ENCODE measurements at regions not wholly inside any gene's neighbourhood (a gene's known extent, or its start where the extent isn't known, plus 50 kb on each side); places are given as distances from the start of the nearest gene placed in this dataset.

DNA sequence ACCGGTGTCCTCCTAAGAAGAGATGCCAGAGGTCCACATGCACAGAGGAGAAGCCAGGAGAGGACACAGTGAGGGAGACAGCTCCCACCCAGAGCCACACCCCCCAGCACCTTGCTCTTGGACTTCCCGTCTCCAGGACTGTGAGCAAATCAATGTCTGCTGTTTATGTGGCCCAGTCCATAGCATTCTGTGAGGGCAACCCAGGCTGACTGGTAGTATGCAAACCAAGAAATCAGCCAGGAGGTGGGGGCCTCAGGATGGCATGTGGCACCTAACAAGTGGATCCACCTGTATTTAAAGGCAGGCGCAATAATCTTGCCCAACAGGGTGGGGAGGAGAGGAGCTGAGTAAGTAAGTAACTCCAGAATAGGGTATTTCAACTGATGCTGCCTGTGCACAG lies 136.4 kb downstream of the BRD1 start:
- Histone ChIP-seq H3K4me1 (no peaks in the 10 kb centered on the region), H3K27ac (no peak overlapping the region), H3K27me3 (peaks cover 0 to 50% (median 7%) of the 10 kb centered on the region in 3 donors), H3K36me3 (no peaks in the 10 kb centered on the region), H3K9me3 (peaks cover 0 to 3% (median 0%) of the 10 kb centered on the region in 4 donors), H3K4me3 (no peak overlapping the region)
- intact Hi-C loops (cut with DNase I): no loop called here
- 70 to 93% methylated on average over 3 of the region's 3 CpGs for WGBS, 2 donors
- TF ChIP-seq POLR2A (IDR thresholded peaks at IDR 0.05) (no peak), EP300 (IDR thresholded peaks at IDR 0.05) (no peak), POLR2AphosphoS5 (IDR thresholded peaks at IDR 0.05) (no peak)
- TF ChIP-seq, protein P1, sequence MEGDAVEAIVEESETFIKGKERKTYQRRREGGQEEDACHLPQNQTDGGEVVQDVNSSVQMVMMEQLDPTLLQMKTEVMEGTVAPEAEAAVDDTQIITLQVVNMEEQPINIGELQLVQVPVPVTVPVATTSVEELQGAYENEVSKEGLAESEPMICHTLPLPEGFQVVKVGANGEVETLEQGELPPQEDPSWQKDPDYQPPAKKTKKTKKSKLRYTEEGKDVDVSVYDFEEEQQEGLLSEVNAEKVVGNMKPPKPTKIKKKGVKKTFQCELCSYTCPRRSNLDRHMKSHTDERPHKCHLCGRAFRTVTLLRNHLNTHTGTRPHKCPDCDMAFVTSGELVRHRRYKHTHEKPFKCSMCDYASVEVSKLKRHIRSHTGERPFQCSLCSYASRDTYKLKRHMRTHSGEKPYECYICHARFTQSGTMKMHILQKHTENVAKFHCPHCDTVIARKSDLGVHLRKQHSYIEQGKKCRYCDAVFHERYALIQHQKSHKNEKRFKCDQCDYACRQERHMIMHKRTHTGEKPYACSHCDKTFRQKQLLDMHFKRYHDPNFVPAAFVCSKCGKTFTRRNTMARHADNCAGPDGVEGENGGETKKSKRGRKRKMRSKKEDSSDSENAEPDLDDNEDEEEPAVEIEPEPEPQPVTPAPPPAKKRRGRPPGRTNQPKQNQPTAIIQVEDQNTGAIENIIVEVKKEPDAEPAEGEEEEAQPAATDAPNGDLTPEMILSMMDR (IDR thresholded peaks at IDR 0.05): no peak
- no peak for DNase-seq

DNA sequence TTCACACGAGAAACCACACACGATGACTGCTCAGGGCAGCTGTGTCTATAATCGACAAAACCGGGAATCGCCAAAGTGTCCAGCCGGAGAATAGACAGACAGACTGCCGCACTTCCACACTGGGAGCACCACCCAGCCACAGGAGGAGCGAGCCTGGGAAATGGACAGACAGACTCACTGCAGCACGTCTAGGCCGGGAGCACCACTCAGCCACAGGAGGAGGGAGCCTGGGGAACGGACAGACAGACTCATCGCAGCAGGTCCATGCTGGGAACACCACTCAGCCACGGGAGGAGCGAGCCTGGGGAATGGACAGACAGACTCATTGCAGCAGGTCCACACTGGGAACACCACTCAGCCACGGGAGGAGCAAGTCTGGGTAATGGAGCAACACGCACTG lies 137.2 kb downstream of the BRD1 start:
- no peak for DNase-seq
- Histone ChIP-seq H3K27me3 (peaks cover 0 to 57% (median 7%) of the 10 kb centered on the region in 3 donors), H3K4me3 (no peak overlapping the region), H3K4me1 (no peaks in the 10 kb centered on the region), H3K36me3 (no peaks in the 10 kb centered on the region), H3K9me3 (peaks cover 0 to 3% (median 0%) of the 10 kb centered on the region in 4 donors), H3K27ac (no peak overlapping the region)
- 81 to 82% methylated on average over 16 of the region's 16 CpGs for WGBS, 2 donors
- TF ChIP-seq POLR2A (IDR thresholded peaks at IDR 0.05) (no peak), POLR2AphosphoS5 (IDR thresholded peaks at IDR 0.05) (no peak), EP300 (IDR thresholded peaks at IDR 0.05) (no peak)
- TF ChIP-seq, protein P1 (IDR thresholded peaks at IDR 0.05): no peak
- intact Hi-C loops (cut with DNase I): no loop called here

- Histone ChIP-seq H3K9me3 (peaks cover 0 to 3% (median 0%) of the 10 kb centered on the region in 4 donors), H3K4me1 (no peaks in the 10 kb centered on the region), H3K27ac (no peak overlapping the region), H3K4me3 (no peak overlapping the region), H3K27me3 (peaks cover 0 to 57% (median 7%) of the 10 kb centered on the region in 3 donors), H3K36me3 (no peaks in the 10 kb centered on the region)
- DNase-seq: no peak
- TF ChIP-seq EP300 (IDR thresholded peaks at IDR 0.05) (no peak), POLR2A (IDR thresholded peaks at IDR 0.05) (no peak), POLR2AphosphoS5 (IDR thresholded peaks at IDR 0.05) (no peak)
- TF ChIP-seq, protein P1 (IDR thresholded peaks at IDR 0.05): no peak
- 68 to 80% methylated on average over 11 of the region's 11 CpGs for WGBS, 2 donors
- intact Hi-C loops (cut with DNase I): no loop called here
These were observed 137.8 kb downstream of the BRD1 start for GRCh38 chr22:49689858-49690257.

DNA sequence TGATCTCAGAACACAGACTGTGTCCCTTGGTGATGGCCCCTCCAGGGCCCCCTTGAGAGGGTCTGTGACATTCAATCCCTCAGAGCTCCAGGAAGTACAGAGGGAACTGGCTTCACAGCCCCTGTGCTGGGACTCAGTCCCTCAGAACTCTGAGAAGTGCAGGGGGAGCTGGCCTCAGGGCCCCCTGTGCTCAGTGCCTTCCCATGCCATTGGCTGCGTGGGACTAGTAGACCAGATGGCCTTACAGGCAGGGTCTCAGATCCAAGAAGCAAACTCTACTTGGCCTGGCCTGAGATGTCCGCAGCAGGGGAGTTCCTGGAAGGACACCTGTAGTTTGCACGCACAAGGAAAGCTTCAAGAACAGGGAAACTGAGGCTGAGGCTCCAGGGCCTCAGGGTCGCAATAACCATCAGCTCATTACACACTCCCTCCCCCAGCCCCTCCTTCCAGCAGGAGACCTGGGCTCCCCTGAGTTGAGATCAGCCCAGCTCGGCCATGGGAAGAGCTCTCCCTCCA lies 138.4 kb downstream of the BRD1 start:
- Histone ChIP-seq H3K4me1 (no peaks in the 10 kb centered on the region), H3K4me3 (no peak overlapping the region), H3K27me3 (peaks cover 0 to 57% (median 7%) of the 10 kb centered on the region in 3 donors), H3K36me3 (no peaks in the 10 kb centered on the region), H3K27ac (no peak overlapping the region), H3K9me3 (peaks cover 0 to 3% (median 0%) of the 10 kb centered on the region in 4 donors)
- intact Hi-C loops (cut with DNase I): no loop called here
- no peak for DNase-seq
- no peak for TF ChIP-seq EP300 (IDR thresholded peaks at IDR 0.05)
- no peak for TF ChIP-seq POLR2AphosphoS5 (IDR thresholded peaks at IDR 0.05)
- no peak for TF ChIP-seq POLR2A (IDR thresholded peaks at IDR 0.05)
- TF ChIP-seq, protein P1 (IDR thresholded peaks at IDR 0.05): no peak
- WGBS, 2 donors: 75 to 84% methylated on average over 5 of the region's 5 CpGs
